Nephron (organoid): ENCODE measurements at regions not wholly inside any gene's neighbourhood (a gene's known extent, or its start where the extent isn't known, plus 50 kb on each side); places are given as distances from the start of the nearest gene placed in this dataset.

ENCODE experiments used
- H3K27ac Mint-ChIP-seq, 3 experiments: 2 replicates each; pipeline ENCODE4 v1.8.0; 2020; ENCODE audit warnings: mixed read lengths in 3 of 3, mild to moderate bottlenecking in 2 of 3, moderate library complexity in 1 of 3
- H3K27me3 Mint-ChIP-seq: 2 replicates; pipeline ENCODE4 v1.8.0; 2021; ENCODE audit warnings: low read depth, mild to moderate bottlenecking, moderate library complexity, mixed read lengths
- H3K36me3 Mint-ChIP-seq: 2 replicates; pipeline ENCODE4 v1.8.0; 2020; ENCODE audit warnings: low read depth, mixed read lengths
- H3K4me1 Mint-ChIP-seq: 2 replicates; pipeline ENCODE4 v1.8.0; 2020; ENCODE audit warnings: mixed read lengths
- H3K4me3 Mint-ChIP-seq, 3 experiments: 2 replicates each; pipeline ENCODE4 v1.8.0; 2020; ENCODE audit warnings: mild to moderate bottlenecking in 3 of 3, mixed read lengths in 3 of 3, moderate library complexity in 2 of 3
- H3K9me3 Mint-ChIP-seq: 2 replicates; pipeline ENCODE4 v1.8.0; 2020; ENCODE audit warnings: mixed read lengths
- CTCF ChIP-seq, 3 experiments: fragments of 200-600 bp; sonication (generic); IDR thresholded peaks; one replicate each; pipeline ENCODE4 v1.5.0; 2021; ENCODE audit warnings: antibody characterized with exemption in 3 of 3; ENCODE audit not compliant: unreplicated experiment in 3 of 3

GRCh38 chr5:106680330-106680729 is 990.4 kb downstream of the EFNA5 start:
- Mint-ChIP-seq H3K36me3 (no peaks in the 10 kb centered on the region), H3K27ac (peak overlapping the region in 2 of 3 experiments; percentile 67 to 85), H3K27me3 (peaks cover 3% of the 10 kb centered on the region), H3K4me3 (peak overlapping the region in 2 of 3 experiments; percentile 32 to 51), H3K9me3 (peaks cover 5% of the 10 kb centered on the region), H3K4me1 (peaks cover 6% of the 10 kb centered on the region)
- no peak for TF ChIP-seq CTCF (IDR thresholded peaks at IDR 0.05; ENCODE audit: unreplicated experiment in 3 of 3)

GRCh38 chr5:106677057-106677456 is 993.7 kb downstream of the EFNA5 start:
- Mint-ChIP-seq H3K9me3 (peaks cover 2% of the 10 kb centered on the region), H3K36me3 (no peaks in the 10 kb centered on the region), H3K27ac (no peak overlapping the region), H3K4me1 (peaks cover 6% of the 10 kb centered on the region), H3K27me3 (no peaks in the 10 kb centered on the region), H3K4me3 (no peak overlapping the region)
- no peak for TF ChIP-seq CTCF (IDR thresholded peaks at IDR 0.05; ENCODE audit: unreplicated experiment in 3 of 3)

- Mint-ChIP-seq H3K4me3 (no peak overlapping the region), H3K4me1 (no peaks in the 10 kb centered on the region), H3K9me3 (peaks cover 2% of the 10 kb centered on the region), H3K27me3 (no peaks in the 10 kb centered on the region), H3K27ac (no peak overlapping the region), H3K36me3 (no peaks in the 10 kb centered on the region)
- no peak for TF ChIP-seq CTCF (IDR thresholded peaks at IDR 0.05; ENCODE audit: unreplicated experiment in 3 of 3)
These were observed 995.0 kb downstream of the EFNA5 start for GRCh38 chr5:106675687-106676086.

GRCh38 chr5:106673941-106674340 is 996.8 kb downstream of the EFNA5 start:
- Mint-ChIP-seq H3K27me3 (no peaks in the 10 kb centered on the region), H3K4me1 (no peaks in the 10 kb centered on the region), H3K36me3 (no peaks in the 10 kb centered on the region), H3K9me3 (no peaks in the 10 kb centered on the region), H3K27ac (no peak overlapping the region), H3K4me3 (no peak overlapping the region)
- no peak for TF ChIP-seq CTCF (IDR thresholded peaks at IDR 0.05; ENCODE audit: unreplicated experiment in 3 of 3)

- Mint-ChIP-seq H3K9me3 (no peaks in the 10 kb centered on the region), H3K4me1 (peaks cover 11% of the 10 kb centered on the region), H3K36me3 (no peaks in the 10 kb centered on the region), H3K4me3 (no peak overlapping the region), H3K27ac (no peak overlapping the region), H3K27me3 (no peaks in the 10 kb centered on the region)
- TF ChIP-seq CTCF (IDR thresholded peaks at IDR 0.05; ENCODE audit: unreplicated experiment in 3 of 3): no peak
These were observed 1008.9 kb downstream of the EFNA5 start for GRCh38 chr5:106661866-106662265.

- Mint-ChIP-seq H3K36me3 (no peaks in the 10 kb centered on the region), H3K27me3 (no peaks in the 10 kb centered on the region), H3K4me3 (no peak overlapping the region), H3K27ac (peak overlapping the region in 1 of 3 experiments; percentile 5), H3K9me3 (no peaks in the 10 kb centered on the region), H3K4me1 (peaks cover 11% of the 10 kb centered on the region)
- TF ChIP-seq CTCF (IDR thresholded peaks at IDR 0.05; ENCODE audit: unreplicated experiment in 3 of 3): no peak
These were observed 1010.1 kb downstream of the EFNA5 start for GRCh38 chr5:106660681-106661080.
